K562 (cell line): ENCODE measurements at regions not wholly inside any gene's neighbourhood (a gene's known extent, or its start where the extent isn't known, plus 50 kb on each side); places are given as distances from the start of the nearest gene placed in this dataset.
A peak's percentile ranks its signal among the peaks of the same experiment; 100 is the strongest.

Experiments used
- C11orf30 ChIP-seq: fragments of 450-650 bp; IDR thresholded peaks from 2 replicates; pipeline ENCODE4 v1.6.1; 2016; ENCODE audit warnings: low read depth, mild to moderate bottlenecking
- CLOCK ChIP-seq: fragments of 250-450 bp; sonication (Bioruptor Pico); IDR thresholded peaks from 2 replicates; pipeline ENCODE4 v1.4.0; 2020; ENCODE audit warnings: mild to moderate bottlenecking, moderate library complexity, borderline replicate concordance
- CREB3L1 ChIP-seq: fragments of 450-650 bp; IDR thresholded peaks from 2 replicates; pipeline ENCODE4 v1.6.1; 2014; ENCODE audit warnings: low read depth, mild to moderate bottlenecking, moderate library complexity, borderline replicate concordance
- HDAC2 ChIP-seq: fragments of 450-650 bp; IDR thresholded peaks from 2 replicates; pipeline ENCODE4 v1.6.1; 2016; ENCODE audit warnings: mild to moderate bottlenecking
- HES1 ChIP-seq: fragments of 450-650 bp; IDR thresholded peaks from 2 replicates; pipeline ENCODE4 v1.6.1; 2016; ENCODE audit warnings: low read depth, mild to moderate bottlenecking, moderate library complexity
- HNRNPLL ChIP-seq: fragments of 200-400 bp; formaldehyde crosslinking; IDR thresholded peaks from 2 replicates; pipeline ENCODE4 v1.6.1; 2017; ENCODE audit warnings: low read length, low read depth, mild to moderate bottlenecking; ENCODE audit not compliant: poor library complexity, severe bottlenecking
- IRF1 ChIP-seq: sonication (generic); formaldehyde crosslinking; IDR thresholded peaks from 2 replicates; pipeline ENCODE4 v1.8.0; 2022; ENCODE audit warnings: missing genetic modification reagents, mild to moderate bottlenecking, borderline replicate concordance
- IRF2 ChIP-seq: sonication (generic); formaldehyde crosslinking; IDR thresholded peaks from 2 replicates; pipeline ENCODE4 v1.8.1; 2022; ENCODE audit warnings: mild to moderate bottlenecking, missing genetic modification reagents
- MCM2 ChIP-seq: fragments of 450-650 bp; IDR thresholded peaks from 2 replicates; pipeline ENCODE4 v1.6.1; 2017; ENCODE audit warnings: low read depth, mild to moderate bottlenecking
- PRMT5 ChIP-seq: sonication (generic); formaldehyde crosslinking; IDR thresholded peaks from 2 replicates; pipeline ENCODE4 v1.5.0; 2020; ENCODE audit warnings: missing genetic modification reagents
- SMAD3 ChIP-seq: fragments of 450-650 bp; formaldehyde crosslinking; conservative IDR thresholded peaks from 2 replicates; pipeline ENCODE4 v1.4.0; 2020; ENCODE audit warnings: mild to moderate bottlenecking
- SRSF3 ChIP-seq: fragments of 200-400 bp; formaldehyde crosslinking; IDR thresholded peaks from 2 replicates; pipeline ENCODE4 v1.6.1; 2016; ENCODE audit warnings: mild to moderate bottlenecking, low read length, moderate library complexity; ENCODE audit not compliant: insufficient read depth
- ZC3H8 ChIP-seq: fragments of 450-650 bp; IDR thresholded peaks from 2 replicates; pipeline ENCODE4 v1.6.1; 2017
- ZNF165 ChIP-seq: fragments of 250-450 bp; sonication (Bioruptor Pico); IDR thresholded peaks from 2 replicates; pipeline ENCODE4 v1.4.0; 2020; ENCODE audit warnings: borderline replicate concordance
- ZNF511 ChIP-seq: sonication (generic); formaldehyde crosslinking; IDR thresholded peaks from 2 replicates; pipeline ENCODE4 v1.8.0; 2022; ENCODE audit warnings: mild to moderate bottlenecking, missing genetic modification reagents
- TF ChIP-seq, protein P1 (sequence below): fragments of 250-450 bp; sonication (Bioruptor Pico); IDR thresholded peaks from 2 replicates; pipeline ENCODE4 v1.4.0; 2020
- TF ChIP-seq, protein P2 (sequence below), 2 experiments: fragments of 450-650 bp in 1 of 2; sonication (generic) in 1 of 2; formaldehyde crosslinking in 1 of 2; IDR thresholded peaks in 1 of 2; conservative IDR thresholded peaks in 1 of 2; 2 replicates each; pipeline versions ENCODE4 v1.6.1 to v1.8.1; 2016 to 2023; ENCODE audit warnings: mild to moderate bottlenecking in 2 of 2, moderate library complexity in 2 of 2, inconsistent platforms in 1 of 2, missing genetic modification reagents in 1 of 2

DNA sequence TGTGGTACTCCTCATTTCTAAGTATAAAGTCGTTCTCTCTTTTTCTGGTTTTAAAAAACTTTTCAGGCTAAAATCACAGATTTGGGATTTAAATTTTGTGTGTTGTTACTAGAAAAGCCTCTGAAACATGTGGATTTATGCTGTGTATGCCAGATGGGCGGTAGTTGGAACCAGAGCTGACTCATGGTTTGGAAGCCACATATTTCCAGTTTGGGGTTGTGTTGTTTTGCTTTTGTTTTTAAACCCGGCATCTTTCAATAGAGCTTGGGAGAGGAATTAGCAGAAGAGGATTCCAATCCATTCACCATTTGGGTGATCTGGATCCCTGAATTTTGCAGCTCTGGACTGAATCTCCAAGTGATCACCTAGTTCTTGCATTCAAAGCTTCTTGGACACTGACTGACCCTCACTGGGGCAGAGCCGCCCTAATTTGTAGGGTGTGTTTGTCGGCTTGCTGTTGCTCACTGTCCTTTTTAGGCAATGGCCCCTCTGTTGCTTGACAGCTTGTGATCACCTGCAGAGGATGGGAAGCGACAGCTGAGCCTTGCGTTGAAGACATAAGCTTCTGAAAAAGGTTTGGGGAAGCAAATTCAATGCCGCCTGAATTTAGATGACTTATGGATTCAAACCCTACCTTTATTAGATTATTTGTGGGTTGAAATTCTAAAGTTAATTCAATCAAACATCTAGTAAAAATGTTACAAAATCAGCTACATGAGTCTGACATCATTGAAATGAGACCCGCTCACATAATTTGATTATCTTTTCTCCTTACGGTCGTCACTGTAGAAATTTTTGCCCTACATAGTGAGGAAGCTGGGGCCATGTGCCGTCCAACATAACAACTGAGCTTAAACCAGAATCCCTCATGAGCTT is 79.9 kb upstream of the CD83 start (continued):
- TF ChIP-seq CLOCK (no peak), CREB3L1 (no peak), HES1 (no peak), HNRNPLL (no peak), HDAC2 (no peak), ZNF165 (no peak), ZNF511 (CRISPR knock-in tag) (no peak), IRF2 (CRISPR knock-in tag) (no peak), IRF1 (CRISPR knock-in tag) (no peak), SMAD3 (CRISPR knock-in tag) (no peak), ZC3H8 (no peak), C11orf30 (peak; percentile 55; the same call in 1 of the 2 replicates), MCM2 (no peak), PRMT5 (no peak), SRSF3 (no peak)
- TF ChIP-seq, protein P1, sequence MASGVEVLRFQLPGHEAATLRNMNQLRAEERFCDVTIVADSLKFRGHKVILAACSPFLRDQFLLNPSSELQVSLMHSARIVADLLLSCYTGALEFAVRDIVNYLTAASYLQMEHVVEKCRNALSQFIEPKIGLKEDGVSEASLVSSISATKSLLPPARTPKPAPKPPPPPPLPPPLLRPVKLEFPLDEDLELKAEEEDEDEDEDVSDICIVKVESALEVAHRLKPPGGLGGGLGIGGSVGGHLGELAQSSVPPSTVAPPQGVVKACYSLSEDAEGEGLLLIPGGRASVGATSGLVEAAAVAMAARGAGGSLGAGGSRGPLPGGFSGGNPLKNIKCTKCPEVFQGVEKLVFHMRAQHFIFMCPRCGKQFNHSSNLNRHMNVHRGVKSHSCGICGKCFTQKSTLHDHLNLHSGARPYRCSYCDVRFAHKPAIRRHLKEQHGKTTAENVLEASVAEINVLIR (CRISPR knock-in tag), result no peak
- TF ChIP-seq, protein P2, sequence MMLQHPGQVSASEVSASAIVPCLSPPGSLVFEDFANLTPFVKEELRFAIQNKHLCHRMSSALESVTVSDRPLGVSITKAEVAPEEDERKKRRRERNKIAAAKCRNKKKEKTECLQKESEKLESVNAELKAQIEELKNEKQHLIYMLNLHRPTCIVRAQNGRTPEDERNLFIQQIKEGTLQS (IDR thresholded peaks at IDR 0.05), result peak; percentile 43; the same call in 1 of the 2 replicates
- TF ChIP-seq, protein P2 (CRISPR knock-in tag; conservative IDR thresholded peaks at IDR 0.05), result no peak
